SK-N-SH (cell line): ENCODE measurements at regions not wholly inside any gene's neighbourhood (a gene's known extent, or its start where the extent isn't known, plus 50 kb on each side); places are given as distances from the start of the nearest gene placed in this dataset.

Experiments used
- CTCF ChIA-PET: fragments of 300-600, 350-600 bp; formaldehyde crosslinking; extraction: SDS; loops from one replicate; lab custom pipeline; 2021; lab: Yijun Ruan, JAX
- POLR2A ChIA-PET: fragments of 350-600 bp; sonication (Branson Sonifier 250); formaldehyde crosslinking; extraction: SDS; loops from one replicate; lab custom pipeline; 2020; ENCODE audit warnings: antibody characterized with exemption, inconsistent platforms; lab: Yijun Ruan, JAX
- DNase-seq: peaks from one replicate; pipeline ENCODE4 v3.0.0; 2012
- H2AFZ ChIP-seq: fragments of 200-600 bp; sonication (generic); 2 replicates; pipeline ENCODE4 v1.8.1; 2016; ENCODE audit warnings: antibody characterized with exemption, mild to moderate bottlenecking, low read depth
- H3F3A ChIP-seq: fragments of 200-600 bp; sonication (generic); replicated peaks from 2 replicates; pipeline ENCODE3; 2016; ENCODE audit warnings: antibody characterized with exemption, mild to moderate bottlenecking; ENCODE audit not compliant: insufficient read depth
- H3K27ac ChIP-seq, 2 experiments: fragments of 200-500 bp in 1 of 2; fragments of 200-600 bp in 1 of 2; sonication (Bioruptor generic) in 1 of 2; sonication (generic), shearing (Covaris generic) in 1 of 2; 2 replicates each; pipeline versions ENCODE4 v1.5.1 to v1.6.1; 2014 to 2016; ENCODE audit warnings: low read depth in 2 of 2, inconsistent platforms in 1 of 2, low read length in 1 of 2, mild to moderate bottlenecking in 1 of 2, mixed read lengths in 1 of 2
- H3K27me3 ChIP-seq: fragments of 200-600 bp; sonication (generic), shearing (Covaris generic); 2 replicates; pipeline ENCODE4 v1.6.1; 2016; ENCODE audit warnings: mixed run types; ENCODE audit not compliant: insufficient read depth
- H3K36me3 ChIP-seq, 2 experiments: fragments of 200-500 bp in 1 of 2; fragments of 200-600 bp in 1 of 2; sonication (Bioruptor generic) in 1 of 2; sonication (generic) in 1 of 2; replicated peaks in 1 of 2; 2 replicates each; pipeline versions ENCODE3 to v1.5.1; 2014 to 2016; ENCODE audit warnings: low read length in 1 of 2, mild to moderate bottlenecking in 1 of 2; ENCODE audit not compliant: insufficient read depth in 2 of 2, control insufficient read depth in 1 of 2
- H3K4me1 ChIP-seq, 2 experiments: fragments of 200-500 bp in 1 of 2; fragments of 200-600 bp in 1 of 2; sonication (Bioruptor generic) in 1 of 2; sonication (generic), shearing (Covaris generic) in 1 of 2; 2 replicates each; pipeline versions ENCODE4 v1.5.1 to v1.6.1; 2014 to 2016; ENCODE audit warnings: low read depth in 1 of 2, low read length in 1 of 2, mixed run types in 1 of 2; ENCODE audit not compliant: insufficient read depth in 2 of 2, control insufficient read depth in 1 of 2
- H3K4me2 ChIP-seq: fragments of 200-600 bp; sonication (generic), shearing (Covaris generic); 2 replicates; pipeline ENCODE4 v1.6.1; 2017; ENCODE audit warnings: mixed run types
- H3K4me3 ChIP-seq, 2 experiments: fragments of 200-500 bp in 1 of 2; fragments of 200-600 bp in 1 of 2; sonication (Bioruptor generic) in 1 of 2; sonication (generic), shearing (Covaris generic) in 1 of 2; 2 replicates each; pipeline versions ENCODE4 v1.5.1 to v1.8.1; 2014 to 2016; ENCODE audit warnings: low read depth in 2 of 2, inconsistent platforms in 1 of 2, low read length in 1 of 2, mild to moderate bottlenecking in 1 of 2, mixed read lengths in 1 of 2, moderate library complexity in 1 of 2
- H3K79me2 ChIP-seq: fragments of 200-600 bp; sonication (generic); 2 replicates; pipeline ENCODE4 v1.8.1; 2017; ENCODE audit warnings: mild to moderate bottlenecking; ENCODE audit not compliant: insufficient read depth
- H3K9ac ChIP-seq: fragments of 200-600 bp; sonication (generic); 2 replicates; pipeline ENCODE4 v1.6.1; 2017; ENCODE audit warnings: mixed run types
- H3K9me2 ChIP-seq: fragments of 200-600 bp; sonication (generic); 2 replicates; pipeline ENCODE4 v1.6.1; 2017; ENCODE audit warnings: mixed run types
- H3K9me3 ChIP-seq: fragments of 200-600 bp; sonication (generic); 2 replicates; pipeline ENCODE4 v1.6.1; 2017; ENCODE audit warnings: mixed run types, mild to moderate bottlenecking, moderate library complexity
- H4K20me1 ChIP-seq: fragments of 200-600 bp; sonication (generic); 2 replicates; pipeline ENCODE4 v1.6.1; 2017; ENCODE audit warnings: mild to moderate bottlenecking, mixed run types; ENCODE audit not compliant: insufficient read depth
- CHD2 ChIP-seq: fragments of 150-350 bp; IDR thresholded peaks from 2 replicates; pipeline ENCODE4 v1.6.1; 2018; ENCODE audit warnings: low read length; ENCODE audit not compliant: partially characterized antibody
- CTCF ChIP-seq: fragments of 200-600 bp; sonication (generic); IDR thresholded peaks from 2 replicates; pipeline ENCODE4 v1.6.1; 2017; ENCODE audit warnings: antibody characterized with exemption, mild to moderate bottlenecking, moderate library complexity
- FOSL2 ChIP-seq: IDR thresholded peaks from 2 replicates; pipeline ENCODE4 v1.4.0; 2012; ENCODE audit warnings: low read depth, mild to moderate bottlenecking, moderate library complexity, borderline replicate concordance
- FOXJ3 ChIP-seq: sonication (generic); formaldehyde crosslinking; IDR thresholded peaks from 2 replicates; pipeline ENCODE4 v1.5.1; 2020; ENCODE audit warnings: mild to moderate bottlenecking, missing genetic modification reagents
- IRF3 ChIP-seq: fragments of 150-350 bp; IDR thresholded peaks from 2 replicates; pipeline ENCODE4 v1.6.1; 2016; ENCODE audit warnings: mild to moderate bottlenecking, low read depth, low read length
- MAX ChIP-seq: IDR thresholded peaks from 2 replicates; pipeline ENCODE4 v1.4.0; 2012; ENCODE audit warnings: low read depth
- PBX3 ChIP-seq: IDR thresholded peaks from 2 replicates; pipeline ENCODE4; 2012
- RCOR1 ChIP-seq: fragments of 150-350 bp; IDR thresholded peaks from 2 replicates; pipeline ENCODE4 v1.6.1; 2017; ENCODE audit warnings: antibody characterized with exemption, low read length
- REST ChIP-seq: IDR thresholded peaks from 2 replicates; pipeline ENCODE4 v1.6.1; 2012; ENCODE audit warnings: mild to moderate bottlenecking, low read depth, low read length, moderate library complexity
- RXRA ChIP-seq: IDR thresholded peaks from 2 replicates; pipeline ENCODE4 v1.4.0; 2012; ENCODE audit warnings: low read depth, mild to moderate bottlenecking, borderline replicate concordance
- TCF12 ChIP-seq: IDR thresholded peaks from 2 replicates; pipeline ENCODE4 v1.4.0; 2012
- TEAD4 ChIP-seq: IDR thresholded peaks from 2 replicates; pipeline ENCODE4 v1.4.0; 2012; ENCODE audit warnings: mild to moderate bottlenecking, borderline replicate concordance; ENCODE audit not compliant: insufficient read depth
- USF1 ChIP-seq: IDR thresholded peaks from 2 replicates; pipeline ENCODE4 v1.4.0; 2012; ENCODE audit warnings: low read depth, borderline replicate concordance
- WGBS: methylation state at CpG from one replicate; pipeline ENCODE4 v1.1.6; 2017; ENCODE audit warnings: low lambda C conversion rate; 5-methylcytosine and 5-hydroxymethylcytosine counted together

- Histone ChIP-seq H3K9ac (no peak overlapping the region), H3K27me3 (no peaks in the 10 kb centered on the region), H3K36me3 (no peaks in the 10 kb centered on the region)
- no peak for DNase-seq
- POLR2A ChIA-PET: no interaction called here
- TF ChIP-seq MAX: no peak
- no peak for TF ChIP-seq FOSL2
- no peak for TF ChIP-seq REST
- no peak for TF ChIP-seq CTCF
- TF ChIP-seq IRF3: no peak
- no peak for TF ChIP-seq PBX3
- no peak for TF ChIP-seq FOXJ3 (CRISPR knock-in tag)
- TF ChIP-seq TCF12: no peak
- TF ChIP-seq TEAD4: no peak
- TF ChIP-seq RCOR1: no peak
- no peak for TF ChIP-seq CHD2
- TF ChIP-seq RXRA: no peak
- TF ChIP-seq USF1: no peak
- TF ChIP-seq, all 33 proteins: peak for 0
- Histone ChIP-seq H4K20me1 (no peaks in the 10 kb centered on the region), H3K79me2 (no peaks in the 10 kb centered on the region), H3K27ac (no peak overlapping the region), H3K4me1 (no peaks in the 10 kb centered on the region), H3K9me2 (no peaks in the 10 kb centered on the region), H3K9me3 (no peaks in the 10 kb centered on the region), H3K4me2 (no peak overlapping the region), H3K4me3 (no peak overlapping the region), H3F3A (no peaks in the 10 kb centered on the region), H2AFZ (no peak overlapping the region)
- whole genome bisulfite sequencing: 42% methylated on average over 3 of the region's 3 CpGs
- CTCF ChIA-PET: interaction anchor here (1.0 to 1.6 kb wide), 3 partner anchors 300 to 353 kb away, joined by 3 to 4 read pairs (median 3); no protein-coding TSS in a partner anchor
These were observed 194.4 kb upstream of the FOXN2 start for GRCh38 chr2:48120112-48120511.
